NCI-H1436 (cell line): ENCODE measurements at regions not wholly inside any gene's neighbourhood (a gene's known extent, or its start where the extent isn't known, plus 50 kb on each side); places are given as distances from the start of the nearest gene placed in this dataset.

Source experiments
- DNase-seq: peaks from one replicate; lab custom pipeline; 2025; lab: John Stamatoyannopoulos, UW

DNA sequence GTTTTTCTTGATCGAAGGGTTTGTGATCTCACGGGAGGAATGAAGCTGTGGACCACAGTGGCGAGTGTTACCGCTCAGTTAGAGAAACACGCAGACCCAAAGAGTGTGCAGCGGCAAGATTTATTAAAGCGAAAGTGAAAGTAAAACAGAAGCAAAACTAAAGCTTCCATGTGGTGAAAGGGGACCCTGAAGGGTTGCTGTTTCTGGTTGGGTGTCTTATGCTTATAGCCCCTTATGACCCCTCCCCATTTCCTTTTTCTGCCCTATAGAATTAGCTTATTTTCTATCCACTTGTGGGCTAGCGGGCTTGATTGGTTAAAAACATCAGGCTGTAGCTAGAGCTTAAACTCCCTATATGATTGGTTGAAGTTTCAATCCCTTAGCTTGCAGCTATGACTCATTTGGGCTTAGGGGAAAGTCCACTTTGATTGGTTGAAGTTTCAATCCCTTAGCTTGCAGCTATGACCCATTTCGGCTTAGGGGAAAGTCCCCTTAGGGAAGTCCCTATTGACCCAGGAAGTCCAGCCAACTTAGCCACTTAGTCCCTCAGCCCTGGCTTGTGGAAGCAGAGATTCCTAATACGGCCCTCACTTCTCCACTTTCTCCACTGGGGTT is 171.2 kb upstream of the NWD2 start:
- peak; percentile 1 for DNase-seq

DNA sequence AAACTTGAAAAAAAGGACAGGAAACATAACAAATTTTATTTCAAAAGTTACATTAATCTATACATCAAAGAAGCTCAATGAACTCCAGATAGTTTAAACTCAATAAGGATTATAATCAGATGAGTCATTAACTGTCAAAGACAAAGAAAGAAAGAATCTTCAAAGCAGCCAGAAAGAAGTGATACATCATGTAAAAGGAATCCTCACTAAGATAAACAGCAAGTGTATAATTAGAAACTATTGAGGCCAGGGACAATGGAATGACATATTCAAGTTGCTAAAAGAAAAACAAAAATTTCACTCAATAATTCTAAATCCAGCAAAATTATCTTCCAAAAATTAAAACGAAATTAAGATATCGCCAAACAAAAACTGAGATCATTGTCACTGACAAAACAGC is 161.6 kb upstream of the NWD2 start:
- DNase-seq: no peak

DNA sequence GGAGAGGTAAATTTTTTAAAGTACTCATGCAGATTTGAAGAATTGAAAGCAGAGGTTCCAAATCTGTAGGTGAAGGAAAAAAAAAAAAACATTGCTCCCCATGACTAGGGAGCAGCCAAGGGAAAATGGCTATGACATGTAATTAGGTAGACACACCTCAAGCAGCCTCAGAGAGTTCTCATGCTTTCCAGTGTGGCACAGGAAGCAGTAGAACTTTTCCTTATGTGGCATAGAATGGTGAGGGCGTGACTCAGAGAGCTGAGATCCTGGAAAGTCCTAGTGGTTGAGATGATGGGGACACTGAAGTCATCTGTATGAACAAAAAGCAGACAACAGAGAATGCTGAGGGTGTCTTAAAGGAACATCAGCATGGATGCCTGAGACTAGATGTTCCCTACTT is 148.6 kb upstream of the NWD2 start:
- no peak for DNase-seq

DNA sequence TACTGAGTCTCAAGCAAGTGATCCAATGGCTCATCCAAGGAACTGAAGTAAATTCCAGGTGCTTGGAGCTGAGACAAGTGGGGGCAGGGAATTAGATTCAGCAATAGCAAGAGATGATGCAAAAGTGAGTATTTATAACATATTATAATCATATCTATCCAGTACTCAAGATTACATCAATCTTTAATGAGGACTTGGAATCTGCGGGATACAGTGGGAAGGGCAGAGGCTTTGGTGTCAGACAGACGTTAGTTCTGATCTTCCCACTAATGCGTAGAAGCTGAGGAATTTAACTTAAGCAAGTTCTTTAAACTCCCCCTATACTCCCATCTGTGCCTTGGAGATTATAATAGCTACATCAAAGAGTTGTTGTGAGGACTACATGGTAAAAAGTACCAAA is 143.4 kb upstream of the NWD2 start:
- DNase-seq: no peak

DNA sequence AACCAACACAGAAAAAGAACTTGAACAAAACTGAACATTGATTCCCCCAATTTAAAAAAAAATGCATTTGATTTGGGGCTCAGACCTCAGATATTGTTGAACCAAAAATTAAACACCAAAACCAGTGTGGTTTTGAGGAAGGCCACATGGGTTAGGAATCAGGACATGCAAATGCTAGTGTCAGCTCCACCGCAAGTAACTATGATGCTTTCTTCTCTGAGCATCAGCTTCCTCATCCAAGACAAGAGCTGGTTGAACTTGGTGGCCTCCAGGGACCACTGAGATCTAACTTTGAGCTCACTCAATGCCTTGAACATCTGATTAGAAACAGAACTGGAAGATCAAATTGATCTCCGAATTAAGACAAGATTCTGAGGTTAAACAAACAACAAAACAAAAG is 142.9 kb upstream of the NWD2 start:
- DNase-seq: no peak

DNA sequence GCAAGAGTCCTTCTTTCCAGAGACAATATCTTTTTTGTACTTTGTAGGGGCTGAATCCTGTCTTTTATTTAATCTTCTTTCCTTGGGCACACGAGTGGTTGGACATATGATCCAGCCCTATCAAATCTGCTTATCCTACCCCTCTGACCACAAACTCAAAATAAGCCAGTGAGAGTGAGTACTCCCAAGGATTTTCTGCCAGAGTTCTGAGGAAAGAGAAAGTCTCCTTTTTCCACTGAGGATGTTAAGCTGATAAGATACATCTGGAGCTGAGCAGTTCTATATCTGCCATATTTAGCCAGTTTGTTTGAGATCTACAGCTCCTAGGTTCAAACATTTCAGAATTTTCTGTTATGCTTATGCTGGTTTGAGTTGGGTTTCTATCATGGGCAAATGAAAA is 134.8 kb upstream of the NWD2 start:
- no peak for DNase-seq

DNA sequence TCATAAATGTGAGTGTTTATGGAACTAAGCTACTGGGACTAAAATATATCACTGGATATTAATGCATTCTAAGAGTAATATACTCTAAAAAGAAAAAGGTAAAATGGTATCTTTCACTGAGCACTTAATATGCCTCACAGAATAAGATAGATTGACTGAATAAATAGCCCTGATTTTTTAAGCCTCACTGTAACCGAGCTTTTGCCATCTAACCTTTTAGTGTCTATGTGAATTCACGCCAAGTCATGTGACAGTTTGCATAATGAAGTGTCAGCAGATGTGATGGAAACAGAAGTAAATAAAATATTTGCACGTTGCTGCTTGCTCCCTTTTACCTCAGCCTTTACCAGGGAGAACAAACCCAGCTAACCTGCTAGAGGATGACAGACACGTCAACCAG is 119.7 kb upstream of the NWD2 start:
- no peak for DNase-seq

DNA sequence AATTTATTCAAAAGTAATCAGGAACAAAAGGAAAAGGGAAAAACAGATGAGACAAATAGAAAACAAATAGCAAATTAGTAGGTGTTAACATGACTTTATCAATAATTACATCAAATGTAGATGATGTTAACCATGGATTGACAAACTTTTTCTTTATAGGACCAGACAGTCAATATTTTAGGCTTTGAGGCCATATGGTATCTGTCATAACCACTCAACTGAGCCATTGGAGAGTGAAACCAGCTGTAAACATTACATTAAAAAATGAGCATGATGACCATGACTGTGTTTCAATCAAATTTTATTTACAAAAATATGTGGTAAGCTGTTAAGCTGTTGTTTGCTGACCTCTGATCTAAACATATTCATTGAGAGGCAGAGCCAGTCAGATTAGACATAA is 118.5 kb upstream of the NWD2 start:
- DNase-seq: no peak

DNA sequence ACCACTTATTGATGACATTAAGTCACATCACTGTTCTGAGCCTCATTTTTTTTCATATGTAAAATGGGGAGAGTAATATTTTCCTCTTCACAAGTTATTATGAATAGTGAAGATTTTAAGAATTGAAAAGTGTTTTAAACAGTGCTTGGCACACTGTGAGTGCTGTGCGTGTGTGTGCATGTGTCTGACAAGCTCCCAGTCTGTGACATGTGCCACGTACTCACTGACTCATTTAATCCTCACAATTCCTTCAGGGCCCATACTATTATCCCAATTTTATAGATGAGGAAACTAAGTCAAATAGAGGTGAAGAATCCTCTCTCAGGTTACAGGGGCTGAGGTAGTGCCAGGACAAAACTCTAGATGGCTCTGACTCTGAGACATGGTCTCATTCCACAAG is 114.1 kb upstream of the NWD2 start:
- DNase-seq: no peak

DNA sequence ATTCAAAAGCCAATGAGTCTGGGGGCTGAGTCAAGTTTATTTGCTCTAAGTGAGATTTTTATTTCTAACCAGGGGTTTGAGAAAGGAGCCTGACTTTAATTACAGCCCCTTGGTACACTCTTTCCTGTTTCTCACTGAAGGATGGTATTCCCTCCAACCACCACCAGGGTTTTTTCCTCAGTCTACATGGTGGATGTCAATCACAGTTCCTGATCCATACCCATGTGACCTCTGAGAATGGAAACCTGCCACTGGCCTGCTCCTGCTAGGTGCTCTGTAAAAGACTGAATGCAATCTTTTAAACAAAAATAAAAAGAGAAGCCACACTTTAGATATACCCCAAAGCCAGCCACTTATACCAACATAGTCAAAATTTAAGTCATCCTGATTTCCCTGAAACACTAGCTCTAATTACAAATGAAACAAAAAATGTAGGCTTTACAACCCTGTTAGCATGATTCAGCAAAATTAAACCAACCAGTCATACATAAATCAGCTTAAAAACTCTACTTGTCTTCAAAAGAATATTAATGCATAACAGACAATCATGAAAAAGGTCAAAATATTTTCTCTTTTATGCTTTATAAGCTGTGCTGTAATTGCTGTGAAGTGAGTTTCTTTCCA is 112.1 kb upstream of the NWD2 start:
- DNase-seq: no peak

DNA sequence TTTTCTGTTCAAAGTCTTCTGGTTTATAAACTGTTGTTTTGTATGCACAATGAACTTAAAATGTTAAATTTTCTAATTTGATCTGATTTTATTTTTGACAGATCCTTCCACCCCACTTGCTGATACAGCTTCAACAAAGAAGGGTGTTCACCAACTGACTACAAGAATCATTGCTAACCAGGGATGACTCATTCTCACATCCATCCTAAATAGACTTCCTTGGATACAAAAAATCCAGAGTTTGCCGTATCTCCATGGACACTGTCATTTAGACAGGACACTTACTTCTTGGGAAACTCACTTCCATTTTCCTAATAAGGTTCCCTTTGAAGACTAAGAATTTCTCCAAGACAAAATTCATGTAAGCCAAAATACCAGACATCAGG is 111.6 kb upstream of the NWD2 start:
- no peak for DNase-seq

DNA sequence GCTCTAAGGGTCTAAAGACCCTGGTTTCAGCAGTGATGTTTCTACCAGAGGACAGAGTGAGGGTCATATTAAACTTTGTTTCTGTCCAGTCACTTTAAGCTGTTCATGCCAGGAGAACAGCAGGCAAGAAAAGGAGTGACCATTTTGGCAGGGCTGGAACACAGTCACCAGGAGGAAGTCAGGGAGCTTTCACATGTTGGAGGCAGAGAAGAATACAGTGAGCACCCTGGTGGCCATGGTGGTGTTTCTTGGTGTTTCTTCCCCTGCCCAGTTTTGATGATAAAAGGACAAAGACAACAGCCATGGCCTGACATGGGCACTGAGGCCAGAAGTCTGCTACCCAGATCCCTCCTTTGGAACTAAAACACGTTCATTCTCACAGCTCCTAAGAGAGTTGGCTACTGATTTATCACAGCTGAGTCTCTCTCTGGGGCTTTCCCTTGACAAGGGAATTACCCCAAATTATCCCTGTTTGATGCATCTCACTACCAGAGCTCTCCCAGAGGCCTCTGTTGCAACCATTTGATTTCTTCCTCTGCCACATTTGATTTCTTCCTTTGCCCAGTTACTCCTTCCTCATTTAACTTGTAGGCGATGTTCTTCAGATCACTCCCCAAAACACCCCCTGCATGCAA is 106.4 kb upstream of the NWD2 start:
- DNase-seq: no peak

DNA sequence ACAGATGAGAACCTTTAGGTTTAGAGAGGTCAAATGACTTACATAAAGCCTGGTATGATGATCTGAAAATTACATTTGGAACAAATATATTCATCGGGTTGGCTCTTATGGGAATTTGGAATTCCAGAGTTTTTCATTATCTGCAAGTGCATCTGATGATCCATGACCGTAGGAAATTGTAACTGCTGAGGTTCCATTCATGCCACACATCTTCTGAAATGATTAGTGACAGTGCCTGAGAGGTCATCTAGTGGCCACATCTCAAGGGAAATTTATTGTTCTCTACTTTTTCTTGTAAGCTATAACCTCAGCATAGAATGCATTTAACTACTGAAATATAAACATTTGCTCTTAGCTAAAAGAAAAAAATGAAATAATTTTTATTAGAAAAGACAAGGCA is 105.8 kb upstream of the NWD2 start:
- DNase-seq: no peak

DNA sequence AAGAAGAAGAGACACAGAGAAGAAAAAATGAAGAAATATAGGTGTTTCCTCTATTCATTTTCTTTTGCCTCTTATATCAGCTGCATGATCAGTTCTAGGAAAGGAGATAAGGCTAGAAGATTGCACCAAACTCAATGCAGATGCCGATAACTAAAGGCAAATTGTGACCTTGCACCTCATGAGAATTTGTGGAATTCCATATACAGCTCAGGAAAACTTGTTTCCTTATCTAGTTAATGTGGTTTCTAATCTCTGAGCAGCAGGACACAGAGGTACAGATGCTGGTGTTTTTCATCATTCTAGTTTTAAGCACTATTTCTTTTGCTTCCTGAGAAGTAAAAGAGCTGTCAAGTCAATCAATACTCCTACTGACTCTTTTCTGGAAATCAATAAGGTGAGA is 104.6 kb upstream of the NWD2 start:
- no peak for DNase-seq

DNA sequence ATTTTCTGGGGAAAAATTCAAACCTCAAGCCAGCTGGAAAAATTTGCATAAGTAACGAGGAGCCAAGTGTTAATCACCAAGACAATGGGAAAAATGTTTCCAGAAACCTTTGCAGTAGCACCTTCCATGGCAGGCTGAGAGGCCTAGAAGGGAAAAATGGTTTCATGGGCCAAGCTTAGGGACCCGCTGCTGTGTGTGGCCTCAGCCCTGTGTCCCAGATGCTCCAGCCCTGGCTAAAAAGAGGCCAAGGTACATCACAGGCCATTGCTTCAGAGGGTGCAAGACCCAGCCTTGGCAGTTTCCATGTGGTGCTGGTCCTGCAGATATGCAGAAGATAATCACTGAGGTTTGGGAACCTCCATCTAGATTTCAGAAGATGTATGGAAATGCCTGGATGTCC is 98.3 kb upstream of the NWD2 start:
- no peak for DNase-seq

DNA sequence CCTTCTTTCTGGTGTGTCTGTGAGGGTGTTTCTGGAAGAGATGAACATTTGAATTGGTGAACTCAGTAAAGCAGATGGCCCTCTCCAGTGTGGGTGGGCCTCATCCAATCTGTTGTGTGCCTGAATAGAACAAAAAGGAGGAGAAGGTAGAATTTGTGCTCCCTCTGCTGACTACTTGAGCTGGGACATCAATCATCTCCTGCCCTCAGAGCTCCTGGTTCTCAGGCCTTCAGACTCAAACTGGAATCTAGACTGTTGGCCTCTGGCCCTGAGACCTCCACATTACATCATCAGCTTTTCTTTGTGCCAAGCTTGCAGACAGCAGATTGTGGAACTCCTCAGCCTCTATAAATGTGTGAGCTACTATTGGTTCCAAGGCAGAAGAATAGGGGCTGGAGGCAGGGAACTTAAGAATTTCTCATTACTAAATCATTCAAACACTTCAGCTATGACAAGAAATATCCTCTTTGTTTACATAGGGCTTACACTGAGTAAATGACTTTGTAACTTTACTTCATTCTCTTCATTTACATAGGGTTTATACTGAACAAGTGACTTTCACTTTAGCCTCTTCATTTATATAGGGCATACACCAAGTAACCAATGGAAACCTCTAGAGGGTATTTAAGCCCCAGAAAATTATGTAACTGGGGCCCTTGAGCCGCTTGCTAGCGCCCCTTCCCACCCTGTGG is 86.9 kb upstream of the NWD2 start:
- no peak for DNase-seq

DNA sequence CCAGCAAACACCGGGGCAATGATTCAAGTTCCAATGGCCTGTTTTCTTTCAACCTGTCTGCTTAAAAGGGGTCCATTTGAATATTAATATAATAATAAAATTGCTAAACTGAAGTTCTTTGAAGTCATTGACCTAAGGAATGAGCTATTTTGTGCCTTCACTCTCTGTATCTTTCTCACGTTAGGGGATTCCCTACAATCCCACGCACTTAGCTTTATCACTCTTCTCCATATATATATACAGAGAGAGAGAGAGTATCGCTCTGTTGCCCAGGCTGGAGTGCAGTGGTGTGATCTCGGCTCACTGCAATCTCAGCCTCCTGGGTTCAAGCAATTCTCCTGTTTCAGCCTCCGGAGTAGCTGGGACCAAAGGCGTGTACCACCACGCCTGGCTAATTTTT is 83.9 kb upstream of the NWD2 start:
- DNase-seq: no peak

DNA sequence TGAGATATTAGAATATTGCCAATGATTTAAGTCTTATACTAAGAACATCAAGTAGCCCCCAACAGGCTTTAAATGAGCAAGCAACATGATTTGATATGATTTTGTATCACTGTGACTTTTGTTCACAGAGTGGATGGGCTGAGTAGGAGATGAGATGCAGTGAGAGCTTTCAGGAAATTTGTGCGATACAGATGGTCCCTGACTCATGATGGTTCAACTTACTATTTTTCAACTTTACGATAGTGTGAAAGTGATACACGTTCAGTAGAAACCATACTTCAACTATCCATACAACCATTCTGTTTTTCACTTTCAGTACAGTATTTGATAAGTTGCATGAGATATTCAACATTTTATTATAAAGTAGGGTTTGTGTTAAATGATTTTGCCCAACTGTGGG is 78.7 kb upstream of the NWD2 start:
- no peak for DNase-seq

DNA sequence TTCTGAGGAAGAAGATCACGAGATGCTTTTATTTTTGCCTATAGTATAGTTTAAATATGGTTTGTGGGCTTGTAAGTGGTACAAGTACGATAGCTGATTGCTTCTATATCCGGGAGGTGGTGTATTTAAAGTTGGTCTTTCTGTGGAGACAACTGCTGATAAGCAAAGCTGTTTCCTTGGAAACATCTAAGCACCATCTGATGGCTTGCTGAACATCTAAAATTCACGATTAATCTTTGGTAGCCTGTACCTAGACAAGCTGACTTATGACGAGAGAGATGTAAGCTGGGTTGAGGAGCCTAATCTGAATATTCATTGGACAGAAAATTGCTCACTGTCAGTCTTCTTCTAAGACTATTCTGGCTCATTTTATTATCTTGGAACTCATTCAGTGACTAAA is 74.6 kb upstream of the NWD2 start:
- no peak for DNase-seq

DNA sequence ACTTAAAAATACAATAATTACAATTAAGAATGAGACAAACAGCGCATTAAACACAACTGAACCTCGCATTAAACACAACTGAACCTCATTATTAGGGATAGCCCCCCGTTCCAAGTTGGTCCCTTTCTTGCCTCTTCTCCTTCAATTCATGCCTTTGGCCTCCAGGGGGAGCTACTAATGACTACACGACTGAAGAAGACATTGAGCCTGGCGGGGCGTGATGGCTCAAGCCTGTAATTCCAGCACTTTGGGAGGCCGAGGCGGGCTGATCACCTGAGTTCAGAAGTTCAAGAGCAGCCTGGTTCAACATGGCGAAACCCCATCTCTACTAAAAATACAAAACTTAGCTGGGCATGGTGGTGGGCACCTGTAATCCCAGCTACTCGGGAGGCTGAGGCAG is 56.4 kb upstream of the NWD2 start:
- DNase-seq: no peak
